CMK (cell line): ENCODE measurements at regions not wholly inside any gene's neighbourhood (a gene's known extent, or its start where the extent isn't known, plus 50 kb on each side); places are given as distances from the start of the nearest gene placed in this dataset.

Experiments
- DNase-seq: peaks from one replicate; pipeline ENCODE4 v3.0.0-alpha.2; 2010; ENCODE audit warnings: low read depth

GRCh38 chr1:81327103-81327710 is 473.5 kb upstream of the ADGRL2 start:
- no peak for DNase-seq

DNA sequence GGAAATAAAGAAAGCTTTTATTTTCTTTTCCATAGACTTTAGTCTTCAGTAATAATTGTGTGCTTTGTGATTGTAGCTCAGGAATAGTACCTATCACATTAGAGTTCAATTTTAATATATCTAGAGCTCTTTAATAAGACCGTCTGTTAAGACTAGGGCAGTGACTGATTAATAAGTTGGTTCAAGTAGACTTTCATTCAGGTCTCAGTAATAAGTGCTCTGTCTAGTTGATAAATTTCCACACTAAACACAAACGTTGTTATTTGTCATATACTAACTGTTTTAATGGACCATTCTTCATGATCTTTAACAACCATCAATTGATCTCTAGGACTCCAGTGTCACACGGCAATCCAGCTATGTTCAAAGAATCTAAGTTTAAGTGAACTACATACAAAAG is 474.5 kb upstream of the ADGRL2 start:
- no peak for DNase-seq

DNA sequence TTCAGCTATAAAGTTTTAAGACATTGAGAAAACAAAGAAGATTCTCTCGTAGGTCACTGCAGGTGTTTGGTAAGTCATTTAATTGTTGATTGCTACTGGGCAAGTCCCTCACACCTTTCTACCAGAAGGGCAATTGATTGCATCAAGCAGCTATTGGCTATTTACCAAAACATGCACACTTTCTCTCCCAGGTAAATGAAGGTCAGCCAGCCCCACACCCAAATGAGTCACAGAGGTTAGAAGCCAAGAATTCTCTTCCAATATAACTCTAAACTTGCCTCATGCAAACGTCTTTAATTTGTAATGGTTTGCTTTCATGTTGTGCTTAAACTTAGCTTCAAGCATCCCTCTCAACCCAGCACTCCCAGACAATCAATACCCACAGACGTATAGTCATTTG is 475.3 kb upstream of the ADGRL2 start:
- DNase-seq: no peak

- DNase-seq: no peak
These were observed 476.9 kb upstream of the ADGRL2 start for GRCh38 chr1:81323862-81324261.

DNA sequence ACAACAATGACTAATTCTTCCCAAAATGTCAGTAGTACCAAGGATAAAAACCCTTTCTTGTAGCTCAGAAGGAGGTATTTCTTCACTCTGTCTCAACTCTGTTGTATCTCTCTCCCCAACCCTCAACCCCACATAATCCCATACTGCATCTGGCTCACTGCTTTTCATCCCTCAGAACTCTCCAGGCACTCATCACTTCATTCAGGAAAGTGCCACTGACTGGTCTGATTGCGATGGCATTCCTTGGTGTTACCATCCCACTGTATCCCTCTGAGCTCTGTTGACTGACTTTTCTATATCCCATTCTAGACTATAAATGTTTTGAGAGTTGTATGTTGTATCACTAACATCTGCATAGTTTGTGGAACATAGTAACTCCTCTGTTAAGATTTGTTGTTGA is 483.5 kb upstream of the ADGRL2 start:
- no peak for DNase-seq

- no peak for DNase-seq
These were observed 486.1 kb upstream of the ADGRL2 start for GRCh38 chr1:81314513-81315233.

GRCh38 chr1:81313289-81313688 is 487.4 kb upstream of the ADGRL2 start:
- no peak for DNase-seq

DNA sequence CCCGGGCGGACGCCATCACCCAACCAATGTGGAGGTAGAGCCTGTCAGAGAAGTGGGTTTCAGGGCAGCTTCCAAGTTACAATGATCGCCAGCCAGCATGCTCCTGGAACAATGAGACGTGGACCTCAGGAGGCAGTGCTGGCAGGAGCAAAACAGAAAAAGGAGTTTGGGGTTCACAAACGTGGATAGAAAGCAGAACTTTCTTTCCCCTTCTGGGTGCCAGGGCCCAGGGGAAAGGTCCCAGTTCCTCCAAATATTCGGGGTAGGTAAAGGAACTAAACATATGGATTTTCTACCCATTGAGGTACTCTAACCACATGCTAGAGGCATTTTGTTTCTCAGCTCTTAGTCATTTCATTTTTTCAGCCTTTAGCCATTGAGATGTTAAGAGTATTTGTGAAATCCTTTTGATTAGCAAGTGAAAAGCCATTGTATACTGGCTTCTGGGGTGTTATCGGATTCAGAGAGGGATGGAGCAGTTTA is 488.4 kb upstream of the ADGRL2 start:
- DNase-seq: no peak

- DNase-seq: no peak
These were observed 490.5 kb upstream of the ADGRL2 start for GRCh38 chr1:81310250-81310649.

- no peak for DNase-seq
These were observed 492.5 kb upstream of the ADGRL2 start for GRCh38 chr1:81308191-81308590.

DNA sequence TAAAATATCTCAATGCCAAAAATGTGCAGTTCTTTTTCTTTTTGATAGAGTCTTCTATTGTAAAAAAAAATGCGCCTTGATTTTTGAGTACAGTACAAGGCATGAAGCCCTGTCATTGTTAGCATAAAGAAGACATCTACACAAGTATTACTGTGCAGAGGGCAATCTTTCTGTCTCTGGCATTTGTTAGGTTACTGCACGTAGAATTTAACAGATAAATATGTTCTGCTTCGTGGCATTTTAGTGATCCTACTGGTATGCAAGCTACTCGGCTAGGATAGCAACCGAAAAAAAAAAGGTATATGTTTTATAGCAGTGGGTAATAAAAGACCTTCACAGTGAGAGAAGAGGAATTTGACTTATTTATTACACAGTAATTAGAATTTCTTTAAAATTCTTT is 492.9 kb upstream of the ADGRL2 start:
- no peak for DNase-seq

DNA sequence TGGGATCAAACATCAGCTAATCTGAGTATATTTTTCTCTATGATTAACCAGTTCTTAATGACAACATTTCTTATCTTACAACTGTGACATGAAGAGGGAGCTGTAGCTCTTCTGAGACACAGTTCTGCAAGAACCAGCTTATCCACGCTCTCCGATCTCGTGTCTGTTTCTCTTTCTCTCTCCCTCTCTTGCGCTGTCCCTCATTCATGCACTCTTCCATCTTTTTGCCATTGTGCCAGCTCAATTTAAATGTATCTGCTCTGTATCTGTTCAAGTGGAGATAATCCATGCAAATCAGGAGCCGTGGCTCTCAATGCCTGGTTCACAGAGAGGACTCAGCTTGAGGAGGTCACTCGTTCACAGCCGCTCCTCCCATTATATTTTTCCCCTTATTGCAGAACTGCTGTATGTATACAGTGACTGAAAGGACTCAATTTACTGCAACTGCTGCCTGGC is 494.7 kb upstream of the ADGRL2 start:
- DNase-seq: no peak

GRCh38 chr1:81304187-81304586 is 496.5 kb upstream of the ADGRL2 start:
- no peak for DNase-seq

GRCh38 chr1:81299892-81300291 is 500.8 kb upstream of the ADGRL2 start:
- DNase-seq: no peak

GRCh38 chr1:81298266-81298665 is 502.5 kb upstream of the ADGRL2 start:
- DNase-seq: no peak

- DNase-seq: no peak
These were observed 504.1 kb upstream of the ADGRL2 start for GRCh38 chr1:81296601-81297000.

DNA sequence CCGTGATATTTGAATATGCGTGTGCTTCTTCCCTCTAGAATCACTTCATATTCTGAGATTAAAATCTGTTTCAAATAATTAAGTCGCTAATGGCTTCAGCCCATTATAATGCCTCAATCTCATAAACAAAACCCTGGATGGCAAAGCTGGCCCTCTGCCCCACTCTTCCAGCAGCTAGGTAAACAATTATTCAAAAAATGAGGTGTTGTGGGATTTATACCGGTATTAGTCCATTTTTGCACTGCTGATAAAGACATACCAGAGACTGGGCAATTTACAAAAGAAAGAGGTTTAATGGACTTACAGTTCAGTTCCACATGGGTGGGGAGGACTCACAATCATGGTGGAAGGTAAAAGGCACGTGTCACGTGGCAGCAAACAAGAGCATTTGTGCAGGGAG is 510.4 kb upstream of the ADGRL2 start:
- DNase-seq: no peak

DNA sequence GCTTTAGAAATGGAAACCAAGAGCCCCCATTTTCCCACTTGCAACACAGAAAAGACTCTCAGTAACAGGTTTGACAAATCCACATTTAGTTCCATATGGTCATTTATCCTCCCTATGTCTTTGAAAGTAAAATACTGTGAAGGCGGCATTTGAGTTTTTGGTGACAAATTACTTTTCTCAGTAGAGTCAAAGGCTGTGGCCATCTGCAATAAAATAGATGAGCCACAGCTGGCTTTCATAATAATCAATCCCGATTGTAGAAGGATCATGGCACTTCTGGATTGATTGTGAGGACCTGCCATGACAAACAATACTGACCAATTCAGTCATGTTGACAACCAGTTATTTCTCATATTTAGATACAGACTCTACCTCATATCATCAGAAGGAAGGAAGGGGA is 512.0 kb upstream of the ADGRL2 start:
- DNase-seq: no peak

DNA sequence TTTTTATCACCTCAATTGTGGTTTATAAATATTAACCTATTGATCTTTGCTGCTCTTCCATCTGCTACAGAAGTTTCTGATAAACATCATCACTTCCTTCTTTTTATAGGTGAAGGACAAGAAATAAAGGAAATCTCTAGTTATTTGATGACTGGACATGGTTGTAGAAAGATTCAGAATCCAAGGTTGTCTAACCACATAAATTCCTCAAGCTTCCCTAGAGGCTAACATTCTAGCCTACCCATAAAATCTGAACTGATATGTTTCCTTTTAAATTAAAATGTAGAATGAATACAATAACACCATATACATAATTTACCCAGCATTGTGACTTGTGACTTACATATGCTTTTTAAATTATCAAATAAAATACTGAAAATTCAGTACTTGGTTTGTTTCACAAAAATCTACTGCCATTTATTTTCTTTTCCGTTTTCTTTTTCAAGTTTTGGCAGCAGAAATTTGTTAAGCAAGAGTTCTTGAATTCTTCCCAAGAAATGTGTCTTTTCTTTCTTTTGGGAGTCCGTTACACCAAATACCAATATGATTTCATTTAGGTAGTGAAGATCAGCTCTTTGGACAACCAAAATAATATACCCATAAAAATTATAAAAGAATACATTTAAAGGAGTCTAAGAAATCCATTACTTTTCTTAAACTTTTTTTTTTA is 513.2 kb upstream of the ADGRL2 start:
- no peak for DNase-seq

- no peak for DNase-seq
These were observed 530.7 kb upstream of the ADGRL2 start for GRCh38 chr1:81270051-81270450.

DNA sequence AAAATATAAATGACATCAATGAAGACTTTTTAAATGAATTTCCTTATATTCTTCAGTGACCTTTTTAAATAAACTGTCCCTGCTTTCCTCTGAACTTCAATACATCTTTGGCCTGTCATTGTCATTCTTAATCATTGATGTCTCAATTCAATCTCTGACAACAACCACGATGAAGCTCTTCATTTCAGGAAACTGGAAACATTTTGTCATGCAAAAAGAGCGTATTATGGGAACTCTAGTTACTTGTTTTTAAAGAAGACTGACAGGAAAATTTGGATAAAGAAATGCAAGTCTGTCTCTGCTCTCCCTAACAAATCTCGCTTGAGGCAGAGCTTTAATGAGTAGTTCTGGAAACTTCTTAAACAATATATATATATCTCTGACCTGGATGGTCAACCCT is 535.8 kb upstream of the ADGRL2 start:
- no peak for DNase-seq

DNA sequence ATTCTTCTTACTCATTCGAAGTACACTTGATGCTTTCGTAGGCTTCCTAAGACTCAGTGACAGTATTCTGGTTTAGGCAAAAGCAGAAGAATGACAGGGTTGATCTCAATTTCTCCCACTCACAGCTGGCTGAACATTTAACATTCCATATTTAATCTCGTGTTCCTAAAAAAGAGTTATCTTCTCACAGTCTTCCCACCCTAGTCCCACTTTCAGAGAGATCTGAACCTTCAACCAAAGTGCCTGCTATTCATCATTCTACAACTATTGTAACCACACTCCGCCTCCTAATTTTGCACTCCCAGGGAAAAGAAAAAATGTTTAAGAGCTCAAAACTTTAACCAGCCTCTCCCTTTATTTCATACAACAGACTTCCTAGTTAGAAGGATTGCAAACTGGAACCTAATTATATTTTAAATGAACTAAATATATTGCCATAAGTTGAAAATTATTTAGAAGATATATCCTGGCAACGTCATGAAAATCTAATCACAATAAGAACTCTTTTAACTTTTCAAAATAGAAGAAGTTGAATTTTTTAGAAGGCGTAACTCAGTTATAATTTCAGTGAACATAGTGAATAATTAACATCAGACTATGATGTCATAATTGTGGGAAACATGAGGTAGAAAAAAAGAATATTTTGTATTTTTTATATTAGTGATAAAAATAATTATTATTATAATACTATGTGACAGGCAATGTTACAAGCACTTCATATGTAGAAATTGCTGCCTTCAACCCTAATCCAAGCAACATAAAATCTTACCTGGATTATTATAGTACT is 540.9 kb upstream of the ADGRL2 start:
- DNase-seq: no peak

DNA sequence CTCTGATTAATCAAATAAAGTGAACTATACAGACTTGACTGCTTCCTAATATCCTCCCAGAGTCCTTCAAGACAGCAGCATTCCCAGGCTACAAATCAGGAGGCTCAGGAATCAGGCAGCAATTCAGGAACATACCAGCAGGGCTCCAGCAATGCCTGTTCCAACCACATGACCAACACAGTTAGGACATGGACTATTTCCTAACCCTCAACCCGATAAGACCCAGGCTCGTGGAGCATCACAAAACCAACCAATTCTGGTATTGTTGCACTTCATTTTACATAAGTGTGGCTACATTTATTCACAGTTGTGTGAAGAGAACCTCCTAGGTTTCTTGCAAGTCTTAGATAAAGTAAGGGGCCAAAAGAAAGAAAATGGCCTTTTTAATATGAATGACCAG is 546.2 kb upstream of the ADGRL2 start:
- DNase-seq: no peak
